NCI-H2029 treated with DMSO at 0.1 percent for 48 hours (cell line): ENCODE measurements at regions not wholly inside any gene's neighbourhood (a gene's known extent, or its start where the extent isn't known, plus 50 kb on each side); places are given as distances from the start of the nearest gene placed in this dataset.
"Not testable (repeated sequence)": the region's sequence is repeated elsewhere in the genome, so short reads cannot be mapped to it uniquely, and the experiment has no call there.

Experiments
- DNase-seq: peaks from one replicate; lab custom pipeline; 2025; lab: John Stamatoyannopoulos, UW

DNA sequence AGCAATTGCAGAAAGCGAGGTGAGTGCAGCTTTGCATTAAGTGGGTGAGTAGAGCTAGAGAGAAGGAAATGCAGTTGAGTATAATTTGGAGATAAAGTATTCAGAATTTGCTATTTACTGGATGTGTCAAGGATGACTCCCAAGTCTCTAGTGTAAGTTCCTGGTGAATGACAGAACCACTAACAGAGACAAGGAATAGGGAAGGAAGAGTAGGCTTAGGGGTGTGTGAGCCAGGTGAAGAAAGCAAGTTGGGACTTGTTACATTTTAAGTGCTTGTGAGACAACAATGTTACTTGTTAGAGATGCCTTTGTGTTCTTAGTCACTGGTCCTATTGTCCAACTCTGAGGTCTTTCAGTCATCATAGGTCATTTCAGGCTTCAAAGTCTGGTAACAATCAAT lies 70.8 kb downstream of the TBC1D26 start:
- DNase-seq: not testable (repeated sequence)

DNA sequence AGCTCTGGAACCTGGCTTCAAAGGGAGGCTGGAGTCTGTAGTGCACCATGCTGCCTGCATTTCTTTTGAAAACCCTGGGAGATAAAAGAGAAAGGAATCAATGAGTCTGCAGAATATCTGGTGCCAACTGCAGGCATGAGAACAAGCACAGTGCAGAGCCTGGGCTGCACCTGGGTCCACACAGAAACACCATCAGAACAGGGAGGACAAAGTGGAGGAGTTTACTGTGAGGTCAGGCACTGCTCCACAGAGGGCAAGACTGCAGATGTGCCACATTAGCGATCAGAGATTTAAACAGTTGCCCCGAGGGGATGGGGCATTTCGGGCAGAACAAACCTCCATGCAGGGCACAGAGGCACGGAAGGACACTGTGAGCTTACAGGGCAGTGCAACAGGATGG lies 74.7 kb downstream of the TBC1D26 start:
- not testable (repeated sequence) for DNase-seq

DNA sequence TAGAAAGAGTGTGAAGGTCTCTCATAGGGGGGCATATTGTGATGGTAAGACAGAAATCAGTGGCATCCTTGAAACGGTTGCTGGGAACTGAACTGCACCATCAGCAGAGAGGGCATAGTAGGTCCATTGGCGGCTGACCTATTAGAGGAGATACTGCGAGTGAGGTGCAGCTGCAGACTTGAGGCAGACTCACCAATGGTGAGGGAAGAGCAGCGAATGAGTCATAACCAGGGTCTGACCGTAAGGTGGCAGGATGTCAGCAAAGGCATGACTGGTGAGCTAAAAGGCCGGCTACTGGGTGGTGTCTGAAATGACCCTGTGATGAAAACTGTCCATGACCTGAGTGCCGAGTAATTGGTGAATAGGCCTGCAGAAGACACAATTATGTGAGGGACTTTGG lies 81.3 kb downstream of the TBC1D26 start:
- DNase-seq: not testable (repeated sequence)

- DNase-seq: not testable (repeated sequence)
Measured at GRCh38 chr17:15814003-15814402, 81.9 kb downstream of the TBC1D26 start.

DNA sequence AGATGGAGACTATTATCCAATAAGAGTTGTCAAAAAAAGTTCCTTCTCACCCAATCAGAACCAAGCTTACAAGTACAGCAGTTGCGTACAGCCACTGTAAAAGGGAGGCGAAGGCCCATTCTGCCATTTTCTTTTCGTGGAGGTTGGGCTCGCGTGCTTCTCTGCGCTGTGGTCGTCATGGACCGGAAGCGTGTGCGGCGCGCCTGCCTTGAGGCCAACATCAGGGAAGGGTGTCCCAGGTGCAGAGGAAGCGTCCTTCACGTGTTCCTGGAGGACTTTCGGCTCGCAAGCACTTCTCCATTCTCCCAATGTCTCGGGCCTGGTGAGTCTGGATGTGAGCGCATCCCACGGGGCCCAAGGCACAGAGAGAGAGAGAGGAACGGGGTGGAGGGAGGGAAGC lies 85.8 kb downstream of the TBC1D26 start:
- DNase-seq: not testable (repeated sequence)

DNA sequence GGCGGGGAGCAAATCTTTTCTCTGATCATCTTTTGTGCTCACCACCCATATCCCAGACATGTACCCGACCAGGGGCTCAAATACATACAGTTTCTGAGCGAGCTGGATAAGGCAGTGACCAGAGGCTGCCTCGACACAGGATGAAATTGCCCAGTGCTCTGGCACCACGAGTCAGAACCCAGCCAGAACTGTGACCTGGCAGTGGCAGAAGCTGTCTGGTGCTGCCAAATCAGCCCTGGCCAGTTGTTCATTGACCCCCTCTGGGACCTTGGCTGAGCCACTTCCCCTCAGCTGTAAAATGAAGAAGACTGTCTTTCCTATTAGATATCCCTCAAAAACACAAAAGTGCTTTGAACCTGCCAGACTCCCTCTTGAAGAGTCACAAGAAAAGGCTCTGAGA lies 90.2 kb downstream of the TBC1D26 start:
- DNase-seq: not testable (repeated sequence)

GRCh38 chr17:15828727-15829314 lies 96.7 kb downstream of the TBC1D26 start:
- peak; percentile 14 for DNase-seq

GRCh38 chr17:15830221-15830620 lies 98.1 kb downstream of the TBC1D26 start:
- DNase-seq: peak; percentile 38

- DNase-seq: not testable (repeated sequence)
Measured at GRCh38 chr17:15831182-15831581, 99.1 kb downstream of the TBC1D26 start.

- not testable (repeated sequence) for DNase-seq
Measured at GRCh38 chr17:15832921-15833480, 100.9 kb downstream of the TBC1D26 start.

DNA sequence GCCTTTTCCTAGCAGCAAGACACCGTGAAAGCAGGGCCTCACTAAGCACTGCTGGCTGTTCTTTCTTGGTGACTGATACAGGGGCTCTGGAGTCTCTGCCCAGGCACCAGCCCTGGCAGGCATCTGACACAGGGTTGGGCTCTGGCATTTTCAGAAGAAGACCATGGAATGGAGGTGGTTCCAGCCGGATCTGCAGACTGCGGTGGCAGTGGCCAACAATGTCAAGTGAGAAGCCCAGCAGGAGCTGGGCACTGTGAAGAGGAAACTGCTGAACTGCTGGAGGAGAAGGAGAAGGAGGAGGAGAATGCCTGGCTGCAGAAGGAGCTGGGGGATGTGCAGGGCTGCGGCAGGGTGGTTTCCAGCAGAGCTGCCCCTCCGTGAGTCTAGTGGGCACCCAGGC lies 101.8 kb downstream of the TBC1D26 start:
- DNase-seq: not testable (repeated sequence)

GRCh38 chr17:15835481-15835880 lies 103.4 kb downstream of the TBC1D26 start:
- DNase-seq: not testable (repeated sequence)

DNA sequence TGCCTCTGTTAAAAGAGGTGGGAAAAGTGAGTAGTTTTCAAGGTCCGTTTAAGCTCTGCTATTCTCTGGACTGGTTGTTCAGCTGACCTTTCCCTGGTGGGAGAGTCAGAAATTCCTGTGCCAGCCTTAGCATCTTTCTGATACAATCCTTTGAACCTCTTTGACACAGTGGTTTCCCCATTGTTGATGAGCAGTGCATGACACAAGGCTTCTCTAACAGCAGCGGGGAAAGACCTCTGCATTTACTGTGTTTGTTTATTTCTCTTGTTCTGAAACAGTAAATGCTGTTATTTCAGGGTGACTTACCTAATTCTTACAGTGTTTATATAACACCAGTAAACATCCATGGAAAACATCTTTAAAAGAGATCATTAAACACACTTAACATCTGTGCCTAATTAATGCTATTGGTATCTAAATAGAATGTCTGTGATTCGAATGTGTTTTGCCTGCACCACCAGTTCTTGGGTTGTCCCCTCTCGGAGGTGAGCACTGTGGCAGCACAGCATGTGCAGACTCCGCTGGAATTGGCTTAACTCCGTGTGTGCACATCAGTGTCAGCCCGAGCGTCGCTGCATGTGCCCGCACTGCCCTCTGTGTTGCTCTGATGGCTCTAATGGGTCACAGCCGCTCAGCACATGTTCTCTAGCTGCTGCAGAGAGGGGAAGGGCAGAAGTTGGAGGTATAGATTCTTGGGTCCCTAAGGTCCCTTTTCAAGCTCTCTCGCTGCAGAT lies 104.3 kb downstream of the TBC1D26 start:
- DNase-seq: not testable (repeated sequence)

DNA sequence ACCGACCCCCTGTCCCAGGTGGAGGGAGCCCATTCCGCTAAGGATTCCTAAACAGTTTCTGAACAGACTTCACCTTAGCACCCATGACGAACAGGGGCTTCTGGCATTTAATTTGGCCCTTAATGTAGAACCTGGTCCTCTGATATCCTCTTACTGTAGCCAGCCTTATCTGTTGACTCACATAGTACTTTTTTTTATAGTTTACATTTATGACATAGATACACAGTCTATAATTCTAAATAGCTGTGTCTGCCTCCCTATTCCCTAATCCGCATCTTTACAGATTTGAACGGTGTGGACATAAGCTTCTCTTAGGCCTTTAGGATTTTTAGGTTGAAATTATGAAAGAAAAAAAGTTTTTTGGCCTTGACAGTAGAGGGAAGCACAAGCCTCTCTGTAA lies 104.9 kb downstream of the TBC1D26 start:
- DNase-seq: not testable (repeated sequence)

DNA sequence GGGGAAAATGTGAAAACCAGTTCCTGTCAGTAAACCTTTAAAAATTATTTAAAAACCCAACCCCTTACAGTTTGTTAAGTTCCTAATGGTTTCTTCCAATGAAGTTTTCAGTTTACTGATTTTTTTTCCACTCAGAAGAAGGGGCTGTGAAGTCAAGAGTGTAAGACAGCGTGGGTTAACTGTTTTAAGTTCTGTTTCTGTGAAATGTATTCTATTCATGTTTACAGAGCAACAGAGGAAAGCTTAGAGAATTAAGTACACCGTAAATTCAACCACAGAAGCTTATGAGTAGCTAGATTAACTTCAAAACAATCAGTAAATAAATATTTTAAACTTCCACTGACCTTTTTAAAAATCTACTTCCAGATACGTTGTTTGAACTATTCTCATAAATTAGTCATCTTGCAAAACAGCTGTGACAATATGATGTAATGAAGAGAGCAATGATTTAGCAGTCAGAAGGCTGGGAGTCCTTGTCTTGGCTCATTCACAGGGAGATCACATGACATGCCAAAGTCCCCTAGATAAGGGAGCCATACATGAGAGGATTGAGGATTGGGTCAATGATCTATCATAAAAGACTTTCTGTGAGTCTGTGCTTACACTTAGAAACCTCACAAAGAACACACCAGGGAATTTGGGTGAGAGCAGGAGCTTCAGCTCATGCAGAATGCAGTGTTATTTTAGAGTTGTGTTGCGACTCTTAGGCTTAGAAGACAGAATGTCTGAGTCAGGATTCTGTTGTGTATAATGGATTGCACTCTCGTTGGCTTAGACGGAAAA lies 97.3 kb upstream of the ADORA2B start:
- not testable (repeated sequence) for DNase-seq

- DNase-seq: not testable (repeated sequence)
Measured at GRCh38 chr17:15849054-15849453, 95.9 kb upstream of the ADORA2B start.

- DNase-seq: not testable (repeated sequence)
Measured at GRCh38 chr17:15850071-15850470, 94.9 kb upstream of the ADORA2B start.

DNA sequence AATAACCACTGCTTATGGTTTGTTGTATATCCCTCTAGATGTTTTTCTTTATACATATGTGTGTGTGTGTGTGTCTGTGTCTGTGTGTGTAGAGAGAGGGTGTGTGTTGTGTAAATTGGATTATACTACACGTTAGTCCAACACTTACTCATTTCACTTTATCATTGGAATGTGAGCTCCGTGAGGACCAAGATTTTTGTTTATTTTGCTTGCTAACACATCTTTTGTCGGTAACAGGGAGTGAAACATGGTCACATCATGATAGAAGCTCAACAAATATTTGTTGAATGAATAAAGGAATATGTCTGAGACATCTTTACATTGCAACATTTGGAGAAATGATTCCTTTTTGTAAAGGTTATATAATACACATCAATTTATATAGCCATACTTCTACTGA lies 94.2 kb upstream of the ADORA2B start:
- DNase-seq: not testable (repeated sequence)

GRCh38 chr17:15852863-15853262 lies 92.1 kb upstream of the ADORA2B start:
- DNase-seq: not testable (repeated sequence)

- DNase-seq: not testable (repeated sequence)
Measured at GRCh38 chr17:15856191-15856590, 88.7 kb upstream of the ADORA2B start.

DNA sequence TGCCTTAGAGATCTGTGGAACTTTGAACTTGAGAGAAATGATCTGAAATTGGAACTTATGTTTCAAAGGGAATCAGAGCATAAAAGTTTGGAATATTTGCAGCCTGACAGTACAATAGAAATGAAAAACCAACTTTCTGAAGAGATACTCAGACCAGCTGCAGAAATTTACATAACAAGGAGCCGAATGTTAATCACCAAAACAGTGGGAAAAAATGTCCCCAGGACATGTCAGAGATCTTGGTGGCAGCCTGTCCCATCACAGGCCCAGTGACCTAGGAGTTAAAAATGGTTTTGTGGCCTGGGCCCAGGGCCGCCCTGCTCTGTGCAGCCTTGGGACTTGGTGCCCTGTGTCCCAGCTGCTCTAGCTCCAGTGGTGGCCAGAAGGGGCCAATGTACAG lies 88.2 kb upstream of the ADORA2B start:
- not testable (repeated sequence) for DNase-seq

DNA sequence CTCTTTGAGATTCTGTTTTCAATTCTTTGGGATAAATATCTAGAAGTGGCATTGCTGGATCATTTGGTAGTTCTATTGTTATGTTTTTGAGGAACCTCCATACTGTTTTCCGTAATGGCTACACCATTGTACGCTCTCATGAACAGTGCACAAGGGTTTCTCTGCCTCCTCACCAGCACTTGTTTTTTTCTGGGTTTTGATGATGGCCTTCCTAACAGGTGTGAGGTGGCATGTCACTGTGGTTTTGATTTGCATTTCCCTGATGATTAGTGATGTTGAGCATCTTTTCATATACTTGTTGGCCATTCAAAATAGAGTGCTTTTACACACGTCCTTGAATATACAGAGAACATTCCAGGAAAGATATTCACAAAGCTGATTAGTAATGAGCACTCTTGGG lies 86.8 kb upstream of the ADORA2B start:
- DNase-seq: not testable (repeated sequence)
